PC-3 (cell line): ENCODE measurements at regions not wholly inside any gene's neighbourhood (a gene's known extent, or its start where the extent isn't known, plus 50 kb on each side); places are given as distances from the start of the nearest gene placed in this dataset.

Experiments used
- CTCF ChIP-seq: fragments of 300-600 bp; sonication (generic); conservative IDR thresholded peaks from 2 replicates; pipeline ENCODE4 v1.5.1; 2017; ENCODE audit warnings: antibody characterized with exemption, low read depth, mild to moderate bottlenecking, low read length
- EZH2 ChIP-seq: fragments of 300-600 bp; sonication (generic); IDR thresholded peaks from one replicate; pipeline ENCODE4 v1.6.1; 2017; ENCODE audit warnings: antibody characterized with exemption, mild to moderate bottlenecking, low read length; ENCODE audit not compliant: unreplicated experiment

GRCh38 chr12:67456431-67456901 lies 187.3 kb downstream of the CAND1 start:
- TF ChIP-seq CTCF (no peak), EZH2 (no peak)
